GM23338 (cell line): ENCODE measurements at regions not wholly inside any gene's neighbourhood (a gene's known extent, or its start where the extent isn't known, plus 50 kb on each side); places are given as distances from the start of the nearest gene placed in this dataset.

Source experiments
- ATAC-seq: fragments of 200-7000 bp; cut with Tn5 transposase; 3 replicates; pipeline ENCODE4 v1.9.1; 2020
- DNase-seq: peaks from one replicate; pipeline ENCODE4 v3.0.0-alpha.2; 2015; ENCODE audit warnings: low spot score
- H2AFZ ChIP-seq: fragments of 200-600 bp; sonication (generic); 2 replicates; pipeline ENCODE4 v1.8.0; 2016; ENCODE audit warnings: antibody characterized with exemption, mild to moderate bottlenecking, moderate library complexity
- H3F3A ChIP-seq: fragments of 200-600 bp; sonication (generic); replicated peaks from 2 replicates; pipeline ENCODE4 v1.8.0; 2017; ENCODE audit warnings: antibody characterized with exemption, mixed run types, low read depth
- H3K27ac ChIP-seq: fragments of 200-600 bp; sonication (generic); 2 replicates; pipeline ENCODE4 v1.6.1; 2016; ENCODE audit warnings: low read depth
- H3K27me3 ChIP-seq: fragments of 200-600 bp; sonication (generic); 2 replicates; pipeline ENCODE4 v1.8.0; 2016; ENCODE audit warnings: mild to moderate bottlenecking, mixed run types, moderate library complexity; ENCODE audit not compliant: insufficient read depth
- H3K36me3 ChIP-seq: fragments of 200-600 bp; sonication (generic); 2 replicates; pipeline ENCODE4 v1.8.0; 2016; ENCODE audit warnings: mild to moderate bottlenecking; ENCODE audit not compliant: insufficient read depth
- H3K4me1 ChIP-seq: fragments of 200-600 bp; sonication (generic); 2 replicates; pipeline ENCODE4 v1.8.0; 2016; ENCODE audit warnings: mild to moderate bottlenecking, moderate library complexity; ENCODE audit not compliant: insufficient read depth
- H3K4me2 ChIP-seq: fragments of 200-600 bp; sonication (generic); 2 replicates; pipeline ENCODE4 v1.7.1; 2017; ENCODE audit warnings: mixed run types
- H3K4me3 ChIP-seq: fragments of 200-600 bp; sonication (generic); 2 replicates; pipeline ENCODE4 v1.6.1; 2016; ENCODE audit warnings: mixed run types
- H3K79me2 ChIP-seq: fragments of 200-600 bp; sonication (generic); replicated peaks from 2 replicates; pipeline ENCODE4 v1.8.0; 2017; ENCODE audit warnings: mild to moderate bottlenecking; ENCODE audit not compliant: insufficient read depth
- H3K9me2 ChIP-seq: fragments of 200-600 bp; sonication (generic); 2 replicates; pipeline ENCODE4 v1.8.0; 2017; ENCODE audit not compliant: insufficient read depth
- H4K20me1 ChIP-seq: fragments of 200-600 bp; sonication (generic); replicated peaks from 2 replicates; pipeline ENCODE4 v1.8.0; 2017; ENCODE audit warnings: mild to moderate bottlenecking; ENCODE audit not compliant: insufficient read depth
- H3K27ac Mint-ChIP-seq: 2 replicates; pipeline ENCODE4 v1.8.0; 2020; ENCODE audit warnings: inconsistent platforms, mild to moderate bottlenecking, moderate library complexity, mixed read lengths
- H3K27me3 Mint-ChIP-seq: 3 replicates; pipeline ENCODE4 v1.8.0; 2022; ENCODE audit warnings: low read depth, mild to moderate bottlenecking, moderate library complexity, mixed read lengths, inconsistent platforms; ENCODE audit not compliant: insufficient read depth, poor library complexity
- H3K36me3 Mint-ChIP-seq: 3 replicates; pipeline ENCODE4 v1.8.0; 2021; ENCODE audit warnings: low read depth, mild to moderate bottlenecking, inconsistent platforms, moderate library complexity, mixed read lengths
- H3K4me1 Mint-ChIP-seq: 3 replicates; pipeline ENCODE4 v1.8.0; 2020; ENCODE audit warnings: mild to moderate bottlenecking, inconsistent platforms, mixed read lengths
- H3K4me3 Mint-ChIP-seq: 3 replicates; pipeline ENCODE4 v1.8.0; 2021; ENCODE audit warnings: moderate library complexity, mild to moderate bottlenecking, inconsistent platforms, mixed read lengths
- H3K9me3 Mint-ChIP-seq: 3 replicates; pipeline ENCODE4 v1.8.0; 2020; ENCODE audit warnings: moderate library complexity, mild to moderate bottlenecking, inconsistent platforms, mixed read lengths
- CREB1 ChIP-seq: fragments of 250-450 bp; sonication (Bioruptor Pico); IDR thresholded peaks from 2 replicates; pipeline ENCODE4 v1.5.0; 2020; ENCODE audit warnings: low read depth, mild to moderate bottlenecking, moderate library complexity
- ETS1 ChIP-seq: IDR thresholded peaks from 2 replicates; pipeline ENCODE4 v1.6.1; 2016; ENCODE audit warnings: antibody characterized with exemption
- EZH2 ChIP-seq: fragments of 200-600 bp; sonication (generic); IDR thresholded peaks from one replicate; pipeline ENCODE4 v1.8.0; 2017; ENCODE audit warnings: antibody characterized with exemption, mild to moderate bottlenecking, low read depth; ENCODE audit not compliant: unreplicated experiment
- JUNB ChIP-seq: IDR thresholded peaks from one replicate; pipeline ENCODE4 v1.6.1; 2016; ENCODE audit warnings: antibody characterized with exemption; ENCODE audit not compliant: unreplicated experiment
- POLR2AphosphoS5 ChIP-seq: IDR thresholded peaks from 2 replicates; pipeline ENCODE4 v1.6.1; 2016; ENCODE audit warnings: antibody characterized with exemption, low read depth
- ZNF331 ChIP-seq: fragments of 250-450 bp; sonication (Bioruptor Pico); IDR thresholded peaks from 2 replicates; pipeline ENCODE4 v1.5.0; 2020; ENCODE audit warnings: low read depth, mild to moderate bottlenecking, moderate library complexity
- ZNF462 ChIP-seq: fragments of 250-450 bp; sonication (Bioruptor Pico); IDR thresholded peaks from 2 replicates; pipeline ENCODE4 v1.5.0; 2020; ENCODE audit warnings: mild to moderate bottlenecking, moderate library complexity

GRCh38 chr18:42545825-42546224 is 569.7 kb downstream of the RIT2 start (continued):
- TF ChIP-seq ZNF462 (CRISPR knock-in tag): no peak

GRCh38 chr18:42548493-42548892 is 567.0 kb downstream of the RIT2 start:
- H3K4me2 ChIP-seq: no peak overlapping the region
- H3K4me3 ChIP-seq: no peak overlapping the region
- no peaks in the 10 kb centered on the region for H4K20me1 ChIP-seq
- Mint-ChIP-seq H3K36me3 (peaks cover 15% of the 10 kb centered on the region), H3K27me3 (peaks cover 3% of the 10 kb centered on the region), H3K4me3 (no peak overlapping the region), H3K4me1 (peaks cover 22% of the 10 kb centered on the region), H3K27ac (no peak overlapping the region), H3K9me3 (peaks cover 19% of the 10 kb centered on the region)
- DNase-seq (no peak), ATAC-seq (no peak)
- no peaks in the 10 kb centered on the region for H3K27me3 ChIP-seq
- no peak overlapping the region for H2AFZ ChIP-seq
- no peaks in the 10 kb centered on the region for H3F3A ChIP-seq
- H3K4me1 ChIP-seq: peaks cover 15% of the 10 kb centered on the region
- no peaks in the 10 kb centered on the region for H3K79me2 ChIP-seq
- TF ChIP-seq CREB1 (CRISPR knock-in tag) (no peak), JUNB (no peak), ZNF331 (CRISPR knock-in tag) (no peak), POLR2AphosphoS5 (no peak), EZH2 (no peak), ZNF462 (CRISPR knock-in tag) (no peak), ETS1 (no peak)
- no peaks in the 10 kb centered on the region; the same call in 1 of the 2 replicates for H3K9me2 ChIP-seq
- no peak overlapping the region for H3K27ac ChIP-seq
- H3K36me3 ChIP-seq: no peaks in the 10 kb centered on the region
